Dermis blood vessel endothelial cell (primary cell): ENCODE measurements at regions not wholly inside any gene's neighbourhood (a gene's known extent, or its start where the extent isn't known, plus 50 kb on each side); places are given as distances from the start of the nearest gene placed in this dataset.

ENCODE experiments used
- DNase-seq: peaks from one replicate; pipeline ENCODE4 v3.0.0; 2010

- DNase-seq: no peak
Observed at GRCh38 chr5:54672871-54673270, 155.3 kb downstream of the SNX18 start.

- no peak for DNase-seq
Observed at GRCh38 chr5:54671681-54672080, 154.1 kb downstream of the SNX18 start.

- DNase-seq: no peak
Observed at GRCh38 chr5:54671111-54671531, 153.6 kb downstream of the SNX18 start.

GRCh38 chr5:54670281-54670680, 152.7 kb downstream of the SNX18 start:
- no peak for DNase-seq

- DNase-seq: peak; percentile 7
Observed at GRCh38 chr5:54669845-54670244, 152.3 kb downstream of the SNX18 start.

- DNase-seq: no peak
Observed at GRCh38 chr5:54669285-54669684, 151.7 kb downstream of the SNX18 start.

- DNase-seq: no peak
Observed at GRCh38 chr5:54668096-54668495, 150.5 kb downstream of the SNX18 start.

- no peak for DNase-seq
Observed at GRCh38 chr5:54667136-54667535, 149.6 kb downstream of the SNX18 start.

- DNase-seq: no peak
Observed at GRCh38 chr5:54663866-54664265, 146.3 kb downstream of the SNX18 start.

GRCh38 chr5:54661111-54661510, 143.6 kb downstream of the SNX18 start:
- no peak for DNase-seq

GRCh38 chr5:54659700-54660131, 142.2 kb downstream of the SNX18 start:
- DNase-seq: no peak

- DNase-seq: peak; percentile 61
Observed at GRCh38 chr5:54658010-54658409, 140.5 kb downstream of the SNX18 start.

- no peak for DNase-seq
Observed at GRCh38 chr5:54656261-54656728, 138.7 kb downstream of the SNX18 start.

GRCh38 chr5:54655761-54656160, 138.2 kb downstream of the SNX18 start:
- no peak for DNase-seq

- DNase-seq: no peak
Observed at GRCh38 chr5:54655266-54655665, 137.7 kb downstream of the SNX18 start.

- no peak for DNase-seq
Observed at GRCh38 chr5:54653956-54654614, 136.5 kb downstream of the SNX18 start.

- DNase-seq: peak; percentile 71
Observed at GRCh38 chr5:54651482-54652076, 134.0 kb downstream of the SNX18 start.

- no peak for DNase-seq
Observed at GRCh38 chr5:54649041-54649504, 131.5 kb downstream of the SNX18 start.

- peak; percentile 43 for DNase-seq
Observed at GRCh38 chr5:54646356-54647101, 129.0 kb downstream of the SNX18 start.

- DNase-seq: no peak
Observed at GRCh38 chr5:54645882-54646355, 128.4 kb downstream of the SNX18 start.

GRCh38 chr5:54644226-54644625, 126.7 kb downstream of the SNX18 start:
- DNase-seq: peak; percentile 82

- peak; percentile 66 for DNase-seq
Observed at GRCh38 chr5:54643685-54644106, 126.1 kb downstream of the SNX18 start.

GRCh38 chr5:54639621-54640020, 122.1 kb downstream of the SNX18 start:
- DNase-seq: no peak
